OCI-LY7 (cell line): ENCODE measurements at regions not wholly inside any gene's neighbourhood (a gene's known extent, or its start where the extent isn't known, plus 50 kb on each side); places are given as distances from the start of the nearest gene placed in this dataset.

Source experiments
- EZH2phosphoT487 ChIP-seq: fragments of 200-600 bp; sonication (generic); IDR thresholded peaks from 2 replicates; pipeline ENCODE4 v1.6.1; 2018; ENCODE audit warnings: low read depth, borderline replicate concordance, mild to moderate bottlenecking, mixed run types, antibody characterized with exemption, low read length, moderate library complexity, mixed read lengths
- TF ChIP-seq, protein P1 (sequence below): fragments of 200-600 bp; sonication (generic); conservative IDR thresholded peaks from 2 replicates; pipeline ENCODE4 v1.5.1; 2014; ENCODE audit warnings: mild to moderate bottlenecking, antibody characterized with exemption, low read length, moderate library complexity, mixed read lengths

DNA sequence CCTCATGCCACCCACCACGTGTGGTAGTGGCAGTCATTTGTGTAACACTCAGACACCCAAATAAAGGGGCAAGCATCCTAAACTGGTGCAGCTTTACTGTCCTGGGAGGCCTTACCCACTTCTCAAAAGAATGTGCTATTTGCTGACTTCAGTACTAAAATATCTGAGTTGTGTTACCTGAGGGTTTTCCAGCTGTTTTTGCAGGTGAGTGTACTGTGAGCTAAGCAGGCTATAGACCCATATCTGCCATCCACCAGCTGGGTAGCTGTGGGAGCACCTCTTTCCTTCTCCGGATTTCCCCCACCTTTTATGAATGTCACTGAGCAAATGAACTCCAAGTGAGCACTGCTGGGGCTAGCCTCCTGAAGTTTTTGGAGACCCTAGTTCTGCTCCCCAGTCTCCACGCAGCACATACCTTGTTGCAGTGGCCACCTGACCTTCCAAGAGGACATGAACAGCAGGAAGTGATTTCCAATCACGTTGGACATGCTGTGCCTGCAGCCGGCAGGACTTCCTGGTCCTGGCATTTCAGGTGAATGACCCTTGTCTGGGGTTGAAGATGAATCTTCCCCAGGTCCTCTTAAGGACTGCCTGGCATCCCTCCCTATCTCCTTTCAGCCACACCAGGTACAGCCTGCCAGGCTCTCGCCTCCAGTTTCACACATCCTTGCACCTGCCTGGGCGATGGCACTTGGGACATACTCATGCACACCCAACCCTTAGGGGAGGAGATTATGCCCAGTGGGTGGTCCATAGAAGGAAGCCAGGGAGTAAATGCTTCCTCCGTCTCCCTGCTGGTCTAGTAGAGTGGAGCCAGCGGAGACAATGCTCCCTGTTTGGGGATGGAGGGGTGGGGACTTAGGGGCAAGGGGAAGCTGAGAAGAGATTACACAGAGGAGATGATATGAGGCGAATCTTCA, 109.5 kb upstream of the SPATA13 start:
- TF ChIP-seq, protein P1, sequence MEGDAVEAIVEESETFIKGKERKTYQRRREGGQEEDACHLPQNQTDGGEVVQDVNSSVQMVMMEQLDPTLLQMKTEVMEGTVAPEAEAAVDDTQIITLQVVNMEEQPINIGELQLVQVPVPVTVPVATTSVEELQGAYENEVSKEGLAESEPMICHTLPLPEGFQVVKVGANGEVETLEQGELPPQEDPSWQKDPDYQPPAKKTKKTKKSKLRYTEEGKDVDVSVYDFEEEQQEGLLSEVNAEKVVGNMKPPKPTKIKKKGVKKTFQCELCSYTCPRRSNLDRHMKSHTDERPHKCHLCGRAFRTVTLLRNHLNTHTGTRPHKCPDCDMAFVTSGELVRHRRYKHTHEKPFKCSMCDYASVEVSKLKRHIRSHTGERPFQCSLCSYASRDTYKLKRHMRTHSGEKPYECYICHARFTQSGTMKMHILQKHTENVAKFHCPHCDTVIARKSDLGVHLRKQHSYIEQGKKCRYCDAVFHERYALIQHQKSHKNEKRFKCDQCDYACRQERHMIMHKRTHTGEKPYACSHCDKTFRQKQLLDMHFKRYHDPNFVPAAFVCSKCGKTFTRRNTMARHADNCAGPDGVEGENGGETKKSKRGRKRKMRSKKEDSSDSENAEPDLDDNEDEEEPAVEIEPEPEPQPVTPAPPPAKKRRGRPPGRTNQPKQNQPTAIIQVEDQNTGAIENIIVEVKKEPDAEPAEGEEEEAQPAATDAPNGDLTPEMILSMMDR, result no peak
- no peak for TF ChIP-seq EZH2phosphoT487
